CD1c-positive myeloid dendritic cell (primary cell): ENCODE measurements at regions not wholly inside any gene's neighbourhood (a gene's known extent, or its start where the extent isn't known, plus 50 kb on each side); places are given as distances from the start of the nearest gene placed in this dataset.
A peak's percentile ranks its signal among the peaks of the same experiment; 100 is the strongest.

Experiments used
- DNase-seq: peaks from one replicate; pipeline ENCODE4 v3.0.0-alpha.2; 2016; ENCODE audit errors: extremely low spot score

- DNase-seq: peak; percentile 16
These were observed 152.9 kb upstream of the GOLIM4 start for GRCh38 chr3:168248383-168249204.

GRCh38 chr3:168241156-168241555 lies 145.4 kb upstream of the GOLIM4 start:
- DNase-seq: no peak

- peak; percentile 22 for DNase-seq
These were observed 143.6 kb upstream of the GOLIM4 start for GRCh38 chr3:168239287-168239686.

- DNase-seq: no peak
These were observed 137.3 kb upstream of the GOLIM4 start for GRCh38 chr3:168233001-168233400.

- no peak for DNase-seq
These were observed 127.4 kb upstream of the GOLIM4 start for GRCh38 chr3:168223085-168223484.

GRCh38 chr3:168220556-168220955 lies 124.8 kb upstream of the GOLIM4 start:
- DNase-seq: no peak

- DNase-seq: no peak
These were observed 123.8 kb upstream of the GOLIM4 start for GRCh38 chr3:168219530-168219929.

- no peak for DNase-seq
These were observed 122.9 kb upstream of the GOLIM4 start for GRCh38 chr3:168218600-168218999.

GRCh38 chr3:168216851-168217250 lies 121.1 kb upstream of the GOLIM4 start:
- DNase-seq: no peak

GRCh38 chr3:168213920-168214319 lies 118.2 kb upstream of the GOLIM4 start:
- DNase-seq: no peak

GRCh38 chr3:168212664-168213285 lies 117.1 kb upstream of the GOLIM4 start:
- DNase-seq: no peak

GRCh38 chr3:168205451-168205850 lies 109.7 kb upstream of the GOLIM4 start:
- DNase-seq: no peak

GRCh38 chr3:168197162-168197561 lies 101.4 kb upstream of the GOLIM4 start:
- DNase-seq: no peak

- DNase-seq: no peak
These were observed 96.1 kb upstream of the GOLIM4 start for GRCh38 chr3:168191856-168192255.

GRCh38 chr3:168187233-168187632 lies 91.5 kb upstream of the GOLIM4 start:
- DNase-seq: no peak

- DNase-seq: no peak
These were observed 90.7 kb upstream of the GOLIM4 start for GRCh38 chr3:168186293-168186983.

GRCh38 chr3:168183774-168184173 lies 88.0 kb upstream of the GOLIM4 start:
- DNase-seq: no peak

- DNase-seq: no peak
These were observed 73.0 kb upstream of the GOLIM4 start for GRCh38 chr3:168168743-168169142.

- DNase-seq: peak; percentile 77
These were observed 69.9 kb upstream of the GOLIM4 start for GRCh38 chr3:168165390-168166269.

GRCh38 chr3:168162172-168162571 lies 66.4 kb upstream of the GOLIM4 start:
- no peak for DNase-seq

GRCh38 chr3:168161696-168162095 lies 66.0 kb upstream of the GOLIM4 start:
- no peak for DNase-seq

GRCh38 chr3:168157903-168158302 lies 62.2 kb upstream of the GOLIM4 start:
- DNase-seq: no peak
